ENCODE measurements at regions not wholly inside any gene's neighbourhood (a gene's known extent, or its start where the extent isn't known, plus 50 kb on each side); places are given as distances from the start of the nearest gene placed in this dataset.
"Not testable (repeated sequence)": the region's sequence is repeated elsewhere in the genome, so short reads cannot be mapped to it uniquely, and the experiment has no call there.

- in situ Hi-C loops (cut with HindIII; ENCODE audit: low pct_ligation_motif_present, low sequenced_read_pairs): no loop called here
- DNase-seq: no peak
- TF ChIP-seq, protein P1, sequence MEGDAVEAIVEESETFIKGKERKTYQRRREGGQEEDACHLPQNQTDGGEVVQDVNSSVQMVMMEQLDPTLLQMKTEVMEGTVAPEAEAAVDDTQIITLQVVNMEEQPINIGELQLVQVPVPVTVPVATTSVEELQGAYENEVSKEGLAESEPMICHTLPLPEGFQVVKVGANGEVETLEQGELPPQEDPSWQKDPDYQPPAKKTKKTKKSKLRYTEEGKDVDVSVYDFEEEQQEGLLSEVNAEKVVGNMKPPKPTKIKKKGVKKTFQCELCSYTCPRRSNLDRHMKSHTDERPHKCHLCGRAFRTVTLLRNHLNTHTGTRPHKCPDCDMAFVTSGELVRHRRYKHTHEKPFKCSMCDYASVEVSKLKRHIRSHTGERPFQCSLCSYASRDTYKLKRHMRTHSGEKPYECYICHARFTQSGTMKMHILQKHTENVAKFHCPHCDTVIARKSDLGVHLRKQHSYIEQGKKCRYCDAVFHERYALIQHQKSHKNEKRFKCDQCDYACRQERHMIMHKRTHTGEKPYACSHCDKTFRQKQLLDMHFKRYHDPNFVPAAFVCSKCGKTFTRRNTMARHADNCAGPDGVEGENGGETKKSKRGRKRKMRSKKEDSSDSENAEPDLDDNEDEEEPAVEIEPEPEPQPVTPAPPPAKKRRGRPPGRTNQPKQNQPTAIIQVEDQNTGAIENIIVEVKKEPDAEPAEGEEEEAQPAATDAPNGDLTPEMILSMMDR (IDR thresholded peaks at IDR 0.05; ENCODE audit: low read depth, low read length, missing control alignments): no peak
- no peaks in the 10 kb centered on the region for H3K27me3 ChIP-seq (replicated peaks)
- no peak overlapping the region for H3K4me3 ChIP-seq (ENCODE audit: low read depth, low read length)
- no peaks in the 10 kb centered on the region for H3K36me3 ChIP-seq (replicated peaks)
- peak overlapping the region; percentile 78 for H3K27ac ChIP-seq
Measured at GRCh38 chr12:46660719-46661109, 165.1 kb downstream of the SLC38A4 start.

GRCh38 chr12:46660276-46660675, 165.5 kb downstream of the SLC38A4 start:
- H3K27ac ChIP-seq: peak overlapping the region; percentile 78

GRCh38 chr12:46659824-46660223, 166.0 kb downstream of the SLC38A4 start:
- Histone ChIP-seq H3K27me3 (replicated peaks) (no peaks in the 10 kb centered on the region), H3K27ac (peak overlapping the region; percentile 78), H3K4me3 (ENCODE audit: low read depth, low read length) (no peak overlapping the region), H3K36me3 (replicated peaks) (no peaks in the 10 kb centered on the region)
- peak; percentile 22 for DNase-seq
- TF ChIP-seq, protein P1 (IDR thresholded peaks at IDR 0.05; ENCODE audit: low read depth, low read length, missing control alignments): no peak
- in situ Hi-C loops (cut with HindIII; ENCODE audit: low pct_ligation_motif_present, low sequenced_read_pairs): no loop called here

More at GRCh38 chr12:46660276-46660675, 165.5 kb downstream of the SLC38A4 start:
- TF ChIP-seq, protein P1 (IDR thresholded peaks at IDR 0.05; ENCODE audit: low read depth, low read length, missing control alignments): no peak
- Histone ChIP-seq H3K36me3 (replicated peaks) (no peaks in the 10 kb centered on the region), H3K4me3 (ENCODE audit: low read depth, low read length) (no peak overlapping the region), H3K27me3 (replicated peaks) (no peaks in the 10 kb centered on the region)
- no peak for DNase-seq
- in situ Hi-C loops (cut with HindIII; ENCODE audit: low pct_ligation_motif_present, low sequenced_read_pairs): no loop called here

GRCh38 chr12:46659032-46659650, 166.7 kb downstream of the SLC38A4 start:
- TF ChIP-seq, protein P1 (IDR thresholded peaks at IDR 0.05; ENCODE audit: low read depth, low read length, missing control alignments): no peak
- Histone ChIP-seq H3K4me3 (ENCODE audit: low read depth, low read length) (no peak overlapping the region), H3K27ac (peak overlapping the region; percentile 78), H3K36me3 (replicated peaks) (no peaks in the 10 kb centered on the region), H3K27me3 (replicated peaks) (no peaks in the 10 kb centered on the region)
- DNase-seq: peak; percentile 34
- in situ Hi-C loops (cut with HindIII; ENCODE audit: low pct_ligation_motif_present, low sequenced_read_pairs): no loop called here

GRCh38 chr12:46657453-46658411, 168.1 kb downstream of the SLC38A4 start:
- no peak overlapping the region for H3K4me3 ChIP-seq (ENCODE audit: low read depth, low read length)
- DNase-seq: peak; percentile 24
- in situ Hi-C loops (cut with HindIII; ENCODE audit: low pct_ligation_motif_present, low sequenced_read_pairs): no loop called here
- peak overlapping the region; percentile 16 for H3K27ac ChIP-seq
- H3K27me3 ChIP-seq (replicated peaks): no peaks in the 10 kb centered on the region
- TF ChIP-seq, protein P1 (IDR thresholded peaks at IDR 0.05; ENCODE audit: low read depth, low read length, missing control alignments): no peak
- H3K36me3 ChIP-seq (replicated peaks): no peaks in the 10 kb centered on the region

- DNase-seq; H3K27me3 ChIP-seq (replicated peaks); H3K36me3 ChIP-seq (replicated peaks); in situ Hi-C loops (cut with HindIII; ENCODE audit: low pct_ligation_motif_present, low sequenced_read_pairs); H3K27ac ChIP-seq; H3K4me3 ChIP-seq (ENCODE audit: low read depth, low read length): not testable (repeated sequence)
Measured at GRCh38 chr12:46655984-46656383, 169.8 kb downstream of the SLC38A4 start.

Measured in brain microvascular endothelial cell (primary cell).